NCI-H345 (cell line): ENCODE measurements at regions not wholly inside any gene's neighbourhood (a gene's known extent, or its start where the extent isn't known, plus 50 kb on each side); places are given as distances from the start of the nearest gene placed in this dataset.

Experiments
- DNase-seq: peaks from one replicate; lab custom pipeline; 2025; lab: John Stamatoyannopoulos, UW

DNA sequence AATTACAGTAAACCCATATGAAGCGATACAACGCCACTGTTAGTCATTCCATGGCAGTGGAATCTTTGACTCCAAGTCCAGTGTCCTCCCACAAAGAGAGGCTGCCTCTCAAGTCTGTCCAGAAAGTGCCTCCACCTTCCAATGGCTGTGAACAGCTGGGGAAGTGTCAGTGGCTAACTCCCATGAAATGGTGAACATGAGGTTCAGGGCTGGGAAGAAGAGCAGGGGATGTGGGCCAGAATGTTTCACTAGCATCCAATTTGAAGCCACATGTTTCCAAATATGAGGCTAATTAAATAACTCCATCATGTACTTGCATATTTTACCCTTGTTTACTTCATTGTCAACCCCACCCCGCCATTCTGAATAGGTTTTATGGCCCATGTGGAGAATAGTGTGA is 53.1 kb upstream of the CHST15 start:
- no peak for DNase-seq

DNA sequence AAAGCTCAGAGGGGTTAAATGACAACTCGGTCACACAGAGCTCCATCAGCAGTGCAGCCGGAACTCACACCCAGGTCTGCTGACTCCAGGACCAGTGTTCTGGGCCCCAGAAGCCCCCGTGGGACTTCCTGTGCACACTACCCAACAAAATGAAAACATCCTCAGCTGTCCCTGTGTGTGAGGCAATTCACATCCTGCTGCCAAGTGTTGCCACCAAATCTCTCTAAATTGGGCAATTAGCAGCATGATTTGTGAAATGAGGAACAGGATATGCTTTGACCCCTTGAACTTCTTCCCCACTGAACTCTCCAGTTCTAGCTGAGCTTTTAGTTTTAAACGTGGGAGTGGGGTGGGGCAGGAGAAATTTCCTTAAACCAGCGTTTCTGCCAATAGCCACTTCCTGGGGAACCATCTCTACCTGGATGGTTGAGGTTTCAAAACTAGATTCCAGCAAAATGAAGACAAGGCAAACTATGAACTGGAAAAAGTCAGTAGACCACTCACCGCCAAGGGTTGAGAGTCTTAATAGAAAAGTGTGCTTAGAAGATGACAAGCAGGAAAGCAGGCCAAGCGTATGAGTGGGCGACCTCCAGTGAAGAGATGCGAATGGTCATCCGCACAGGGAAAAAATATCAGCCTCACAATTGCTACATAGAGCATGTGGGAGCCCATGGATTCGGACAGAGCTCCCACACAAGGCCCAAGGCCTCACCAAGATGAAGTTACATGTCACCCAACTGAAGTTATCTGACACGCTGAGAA is 51.9 kb upstream of the CHST15 start:
- no peak for DNase-seq

DNA sequence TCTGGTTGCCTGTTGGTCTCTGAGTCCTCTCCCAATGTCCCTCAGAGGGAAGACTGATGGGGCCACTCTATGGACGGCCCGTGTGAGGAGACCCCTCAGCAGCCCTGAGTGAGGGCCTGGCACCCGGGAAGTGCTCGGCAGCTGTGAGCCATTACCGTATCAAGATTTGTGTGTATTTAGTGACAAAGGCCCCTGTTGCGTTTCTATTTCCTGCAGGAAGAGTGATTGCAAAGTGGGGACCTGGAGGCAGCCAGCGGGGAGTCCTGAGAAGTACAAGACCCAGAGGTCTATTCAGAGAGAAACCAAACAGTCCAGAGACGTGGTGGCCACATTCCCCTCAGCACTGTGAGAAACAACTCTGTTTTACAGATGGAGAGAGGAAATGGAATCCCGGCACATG is 51.1 kb upstream of the CHST15 start:
- DNase-seq: no peak

DNA sequence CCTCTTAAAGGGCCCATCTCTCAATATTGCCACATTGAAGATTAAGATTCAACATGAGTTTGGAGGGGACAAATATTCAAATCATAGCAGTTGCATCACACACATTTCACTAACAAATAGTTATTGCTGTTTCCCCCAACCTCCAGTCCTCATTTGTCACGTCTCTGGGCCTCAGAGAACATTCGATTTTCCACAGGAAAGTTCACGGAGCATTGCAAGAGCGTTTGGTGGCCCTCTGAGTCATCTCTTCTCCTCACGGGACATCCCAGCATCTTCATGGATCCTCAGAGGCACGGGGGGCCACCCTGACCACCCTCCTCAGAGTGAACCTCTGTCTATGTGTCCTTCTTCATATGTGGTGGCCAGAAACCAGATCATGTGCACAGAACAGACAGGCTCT is 50.3 kb upstream of the CHST15 start:
- DNase-seq: no peak
